ENCODE measurements at regions not wholly inside any gene's neighbourhood (a gene's known extent, or its start where the extent isn't known, plus 50 kb on each side); places are given as distances from the start of the nearest gene placed in this dataset.
"Not testable (repeated sequence)": the region's sequence is repeated elsewhere in the genome, so short reads cannot be mapped to it uniquely, and the experiment has no call there.

DNA sequence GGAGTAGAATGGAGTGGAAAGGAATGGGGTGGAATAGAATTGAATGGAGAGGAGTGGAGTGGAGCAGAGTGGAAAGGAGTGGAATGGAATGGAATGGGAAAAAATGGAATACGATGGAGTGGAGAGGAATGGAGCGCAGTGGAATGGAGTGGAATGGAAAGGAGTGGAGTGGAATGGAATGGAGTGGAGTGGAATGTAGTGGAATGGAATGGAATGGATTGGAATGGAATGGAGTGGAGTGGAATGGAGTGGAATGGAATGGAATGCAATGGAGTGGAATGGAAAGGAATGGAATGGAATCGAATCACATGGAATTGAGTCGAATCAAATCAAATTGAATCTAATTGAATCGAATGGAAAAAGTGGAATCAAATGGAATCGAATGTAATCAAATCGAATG lies 1016.1 kb downstream of the CDY1 start:
- no peak for DNase-seq

DNA sequence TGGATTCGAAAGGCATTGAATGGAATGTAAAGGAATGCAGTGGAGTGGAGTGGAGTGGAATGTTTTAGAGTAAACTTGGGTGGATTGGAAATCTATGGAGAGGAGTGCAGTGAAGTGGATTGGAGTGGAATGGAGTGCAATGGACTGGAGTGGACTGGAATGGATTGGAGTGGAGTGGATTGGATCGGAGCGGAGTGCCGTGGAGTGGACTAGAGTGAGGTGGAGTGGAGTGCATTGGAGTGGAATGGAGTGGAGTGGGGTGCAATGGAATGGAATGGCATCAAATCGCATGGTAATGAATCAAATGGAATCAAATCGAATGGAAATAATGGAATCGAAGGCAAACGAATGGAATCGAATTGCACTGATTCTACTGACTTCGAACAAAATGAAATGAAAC lies 1023.9 kb downstream of the CDY1 start:
- not testable (repeated sequence) for DNase-seq

DNA sequence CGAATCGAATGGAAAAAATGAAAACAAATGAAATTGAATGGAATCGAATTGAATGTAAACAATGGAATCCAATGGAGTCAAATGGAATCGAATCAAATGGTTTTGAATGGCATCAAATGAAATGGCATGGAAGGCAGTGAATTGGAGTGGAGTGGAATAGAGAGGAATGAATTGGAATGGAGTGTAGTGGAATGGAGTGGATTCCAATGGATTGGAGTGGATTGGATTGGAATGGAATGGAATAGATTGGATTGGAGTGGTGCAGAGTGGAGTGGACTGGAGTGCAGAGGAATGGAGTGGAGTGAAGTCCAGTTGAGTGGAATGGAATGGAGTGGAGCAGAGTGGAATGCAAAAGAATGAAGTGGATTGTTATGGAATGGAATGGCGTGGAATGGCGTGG lies 1026.3 kb downstream of the CDY1 start:
- DNase-seq = not testable (repeated sequence)

DNA sequence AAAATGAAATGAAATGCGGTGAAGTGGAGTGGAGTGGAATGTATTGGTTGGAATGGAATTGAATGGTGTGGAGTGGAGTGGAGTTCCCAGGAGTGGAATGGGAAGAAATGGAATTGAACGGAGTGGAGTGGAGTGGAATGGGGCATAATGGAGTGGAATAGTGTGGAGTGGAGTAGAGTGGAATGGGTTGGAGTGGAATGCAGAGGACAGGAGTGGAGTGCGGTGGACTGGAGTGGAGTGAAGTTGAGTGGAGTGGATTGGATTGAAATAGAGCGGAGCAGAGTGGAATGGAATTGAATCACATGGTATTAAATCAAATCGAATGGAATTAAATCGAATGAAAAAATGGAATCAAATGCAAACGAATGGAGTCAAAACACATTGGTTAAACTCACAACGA lies 1042.3 kb downstream of the CDY1 start:
- not testable (repeated sequence) for DNase-seq

DNA sequence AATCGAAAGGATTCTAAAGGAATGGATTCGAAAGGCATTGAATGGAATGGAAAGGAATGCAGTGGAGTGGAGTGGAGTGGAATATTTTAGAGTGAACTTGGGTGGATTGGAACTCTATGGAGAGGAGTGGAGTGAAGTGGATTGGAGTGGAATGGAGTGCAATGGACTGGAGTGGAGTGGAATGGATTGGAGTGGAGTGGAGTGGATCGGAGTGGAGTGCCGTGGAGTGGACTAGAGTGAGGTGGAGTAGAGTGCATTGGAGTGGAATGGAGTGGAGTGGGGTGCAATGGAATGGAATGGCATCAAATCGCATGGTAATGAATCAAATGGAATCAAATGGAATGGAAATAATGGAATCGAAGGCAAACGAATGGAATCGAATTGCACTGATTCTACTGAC lies 1044.8 kb downstream of the CDY1 start:
- DNase-seq = not testable (repeated sequence)

DNA sequence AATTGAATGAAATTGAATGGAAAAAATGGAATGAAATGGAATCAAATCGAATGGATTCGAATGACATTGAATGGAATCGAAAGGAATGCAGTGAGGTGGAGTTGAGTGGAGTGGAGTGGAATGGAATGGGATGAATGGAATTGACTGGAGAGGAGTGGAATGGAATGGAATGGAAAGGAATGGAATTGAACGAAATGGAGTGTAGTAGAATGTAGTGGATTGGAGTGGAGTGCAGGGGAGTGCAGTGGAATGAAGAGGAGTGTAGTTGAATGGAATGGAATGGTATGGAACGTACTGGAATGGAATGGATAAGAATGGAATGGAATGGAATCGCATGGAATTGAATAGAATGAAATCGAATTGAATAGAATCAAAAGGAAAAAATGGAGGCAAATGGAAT lies 1047.3 kb downstream of the CDY1 start:
- DNase-seq = not testable (repeated sequence)

- DNase-seq = not testable (repeated sequence)
Observed at GRCh38 chrY:26670360-26670871, 1048.5 kb downstream of the CDY1 start.

GRCh38 chrY:26670881-26671879 lies 1049.3 kb downstream of the CDY1 start:
- peak; percentile 1 for DNase-seq

All from stimulated activated CD4-positive, alpha-beta T cell treated with anti-CD3 and anti-CD28 coated beads, Interleukin-12 subunit alpha, Interleukin-12 subunit beta, amount 100 ng/mL, for 4 hours (primary cell).